ENCODE measurements at regions not wholly inside any gene's neighbourhood (a gene's known extent, or its start where the extent isn't known, plus 50 kb on each side); places are given as distances from the start of the nearest gene placed in this dataset.
A peak's percentile ranks its signal among the peaks of the same experiment; 100 is the strongest.

GRCh38 chr2:59025157-59025757, 784.1 kb upstream of the FANCL start:
- DNase-seq, result peak; percentile 52

DNA sequence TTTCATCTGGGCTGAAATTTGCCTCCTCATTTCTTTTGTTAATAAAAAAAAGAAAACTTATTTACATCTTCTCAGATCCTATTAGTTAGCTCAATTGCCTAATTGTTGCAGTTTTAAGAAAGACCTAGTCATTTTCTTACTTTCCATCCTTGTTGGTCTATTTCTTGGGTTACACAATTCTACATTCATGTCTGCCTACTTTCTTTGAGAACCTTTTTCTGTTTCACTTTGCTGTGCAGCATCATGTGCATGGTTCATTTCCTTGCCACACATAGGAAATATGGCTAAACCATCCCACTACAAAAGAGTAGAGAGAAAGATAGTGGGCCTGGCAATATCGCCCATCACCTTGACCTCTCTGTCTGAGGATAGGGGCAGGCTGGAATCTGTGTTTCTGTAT, 780.7 kb upstream of the FANCL start:
- no peaks in the 10 kb centered on the region for H3K36me3 ChIP-seq
- TF ChIP-seq, protein P1, sequence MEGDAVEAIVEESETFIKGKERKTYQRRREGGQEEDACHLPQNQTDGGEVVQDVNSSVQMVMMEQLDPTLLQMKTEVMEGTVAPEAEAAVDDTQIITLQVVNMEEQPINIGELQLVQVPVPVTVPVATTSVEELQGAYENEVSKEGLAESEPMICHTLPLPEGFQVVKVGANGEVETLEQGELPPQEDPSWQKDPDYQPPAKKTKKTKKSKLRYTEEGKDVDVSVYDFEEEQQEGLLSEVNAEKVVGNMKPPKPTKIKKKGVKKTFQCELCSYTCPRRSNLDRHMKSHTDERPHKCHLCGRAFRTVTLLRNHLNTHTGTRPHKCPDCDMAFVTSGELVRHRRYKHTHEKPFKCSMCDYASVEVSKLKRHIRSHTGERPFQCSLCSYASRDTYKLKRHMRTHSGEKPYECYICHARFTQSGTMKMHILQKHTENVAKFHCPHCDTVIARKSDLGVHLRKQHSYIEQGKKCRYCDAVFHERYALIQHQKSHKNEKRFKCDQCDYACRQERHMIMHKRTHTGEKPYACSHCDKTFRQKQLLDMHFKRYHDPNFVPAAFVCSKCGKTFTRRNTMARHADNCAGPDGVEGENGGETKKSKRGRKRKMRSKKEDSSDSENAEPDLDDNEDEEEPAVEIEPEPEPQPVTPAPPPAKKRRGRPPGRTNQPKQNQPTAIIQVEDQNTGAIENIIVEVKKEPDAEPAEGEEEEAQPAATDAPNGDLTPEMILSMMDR (IDR thresholded peaks at IDR 0.05), result no peak
- intact Hi-C loops (cut with DNase I), result no loop called here

More at GRCh38 chr2:59025157-59025757, 784.1 kb upstream of the FANCL start:
- H3K27me3 ChIP-seq (ENCODE audit: low read depth), result no peaks in the 10 kb centered on the region
- intact Hi-C loops (cut with DNase I), result no loop called here
- H3K36me3 ChIP-seq, result no peaks in the 10 kb centered on the region
- H3K9me3 ChIP-seq, result no peaks in the 10 kb centered on the region
- peak; percentile 65 to 67 for ATAC-seq
- H3K27ac ChIP-seq, result no peak overlapping the region
- TF ChIP-seq, protein P1 (IDR thresholded peaks at IDR 0.05), result peak; percentile 73
- no peaks in the 10 kb centered on the region for H3K4me1 ChIP-seq
- no peak overlapping the region for H3K4me3 ChIP-seq

DNA sequence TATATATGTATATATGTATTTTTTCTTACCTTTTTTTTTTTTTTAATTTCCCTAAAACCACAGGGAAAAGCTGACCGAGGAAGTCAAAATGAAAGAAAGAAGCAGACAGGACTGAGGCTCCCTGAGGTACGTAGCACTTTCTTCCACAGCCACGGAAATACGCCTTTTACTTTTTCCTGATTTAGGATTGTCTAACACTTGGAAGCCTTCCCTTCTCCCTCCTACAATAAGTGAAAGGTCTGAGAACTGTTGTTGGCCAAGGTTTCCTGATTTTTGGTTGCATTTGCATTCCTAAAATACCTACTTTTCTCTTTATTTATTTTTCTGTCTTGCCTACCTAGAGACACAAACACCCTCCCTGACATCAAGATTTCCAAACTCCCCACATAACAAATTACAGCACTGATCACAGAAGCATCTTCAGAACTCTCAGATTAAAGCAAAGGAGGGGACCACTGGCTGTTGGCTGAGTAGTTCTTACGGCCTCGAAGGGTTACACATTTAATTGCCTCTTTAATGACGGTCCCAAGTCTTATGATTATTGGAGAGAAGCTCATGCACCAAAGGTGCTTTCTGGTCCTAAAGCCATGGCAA, 778.5 kb upstream of the FANCL start:
- H3K9me3 ChIP-seq, result no peaks in the 10 kb centered on the region
- no peaks in the 10 kb centered on the region for H3K27me3 ChIP-seq (ENCODE audit: low read depth)
- ATAC-seq (no peak), DNase-seq (no peak)
- H3K4me3 ChIP-seq, result no peak overlapping the region
- no peak overlapping the region for H3K27ac ChIP-seq
- H3K4me1 ChIP-seq, result no peaks in the 10 kb centered on the region
- intact Hi-C loops (cut with DNase I), result no loop called here
- TF ChIP-seq, protein P1 (IDR thresholded peaks at IDR 0.05), result no peak
- H3K36me3 ChIP-seq, result no peaks in the 10 kb centered on the region

More for the DNA sequence above, 780.7 kb upstream of the FANCL start:
- H3K27ac ChIP-seq, result no peak overlapping the region
- H3K9me3 ChIP-seq, result no peaks in the 10 kb centered on the region
- no peaks in the 10 kb centered on the region for H3K4me1 ChIP-seq
- DNase-seq (no peak), ATAC-seq (no peak)
- H3K4me3 ChIP-seq, result no peak overlapping the region
- no peaks in the 10 kb centered on the region for H3K27me3 ChIP-seq (ENCODE audit: low read depth)

GRCh38 chr2:59018737-59019136, 777.6 kb upstream of the FANCL start:
- no peaks in the 10 kb centered on the region for H3K36me3 ChIP-seq
- intact Hi-C loops (cut with DNase I), result no loop called here
- TF ChIP-seq, protein P1 (IDR thresholded peaks at IDR 0.05), result no peak
- DNase-seq (no peak), ATAC-seq (no peak)
- H3K27me3 ChIP-seq (ENCODE audit: low read depth), result no peaks in the 10 kb centered on the region
- H3K27ac ChIP-seq, result no peak overlapping the region
- H3K4me3 ChIP-seq, result no peak overlapping the region
- no peaks in the 10 kb centered on the region for H3K9me3 ChIP-seq
- no peaks in the 10 kb centered on the region for H3K4me1 ChIP-seq

DNA sequence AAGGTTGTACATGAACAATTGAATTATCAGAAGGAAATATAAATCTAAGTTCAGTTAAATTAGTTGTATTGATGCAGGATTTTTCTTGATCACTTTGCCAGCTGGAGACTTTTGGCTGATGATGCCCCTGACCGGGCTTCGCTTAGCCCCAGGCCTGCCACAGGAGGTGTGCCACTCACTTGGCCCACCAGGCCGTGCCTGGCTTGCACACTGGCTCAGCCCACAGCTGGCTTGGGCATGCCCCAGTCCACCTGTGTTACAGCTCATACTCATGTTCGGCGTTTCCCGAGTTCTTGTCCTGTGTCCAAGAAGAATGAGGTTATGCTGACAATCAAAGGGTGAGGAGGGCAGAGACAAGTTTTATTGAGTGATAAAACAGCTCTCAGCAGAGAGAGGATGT, 773.9 kb upstream of the FANCL start:
- TF ChIP-seq, protein P1 (IDR thresholded peaks at IDR 0.05), result no peak
- intact Hi-C loops (cut with DNase I), result no loop called here
- Histone ChIP-seq H3K4me3 (no peak overlapping the region), H3K9me3 (no peaks in the 10 kb centered on the region), H3K4me1 (no peaks in the 10 kb centered on the region), H3K27me3 (ENCODE audit: low read depth) (no peaks in the 10 kb centered on the region), H3K27ac (no peak overlapping the region), H3K36me3 (no peaks in the 10 kb centered on the region)
- no peak for DNase-seq
- no peak for ATAC-seq
